ENCODE measurements at regions not wholly inside any gene's neighbourhood (a gene's known extent, or its start where the extent isn't known, plus 50 kb on each side); places are given as distances from the start of the nearest gene placed in this dataset.
"Not testable (repeated sequence)": the region's sequence is repeated elsewhere in the genome, so short reads cannot be mapped to it uniquely, and the experiment has no call there.

DNA sequence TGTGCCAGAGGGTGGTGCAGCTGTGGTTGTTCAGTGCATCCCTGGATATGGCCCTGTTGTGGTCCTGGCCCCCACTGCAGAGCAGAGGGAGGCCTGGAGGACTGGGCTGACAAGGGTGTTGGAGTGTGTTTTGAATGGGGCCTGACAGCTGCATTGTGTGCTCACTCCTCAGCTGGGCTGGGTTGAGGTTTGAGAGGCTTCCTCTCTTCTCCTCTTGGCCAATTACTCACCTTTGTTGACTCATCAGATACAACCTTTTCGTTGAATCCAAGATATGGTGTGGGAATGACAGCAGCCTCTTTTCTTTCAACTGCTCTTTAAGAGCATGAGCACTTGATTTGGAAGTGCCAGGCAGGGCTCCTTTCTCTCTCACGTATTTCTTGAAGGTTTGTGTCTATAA is 228.5 kb upstream of the COBL start:
- DNase-seq, result peak in 1 of 56 donors; percentile 5

DNA sequence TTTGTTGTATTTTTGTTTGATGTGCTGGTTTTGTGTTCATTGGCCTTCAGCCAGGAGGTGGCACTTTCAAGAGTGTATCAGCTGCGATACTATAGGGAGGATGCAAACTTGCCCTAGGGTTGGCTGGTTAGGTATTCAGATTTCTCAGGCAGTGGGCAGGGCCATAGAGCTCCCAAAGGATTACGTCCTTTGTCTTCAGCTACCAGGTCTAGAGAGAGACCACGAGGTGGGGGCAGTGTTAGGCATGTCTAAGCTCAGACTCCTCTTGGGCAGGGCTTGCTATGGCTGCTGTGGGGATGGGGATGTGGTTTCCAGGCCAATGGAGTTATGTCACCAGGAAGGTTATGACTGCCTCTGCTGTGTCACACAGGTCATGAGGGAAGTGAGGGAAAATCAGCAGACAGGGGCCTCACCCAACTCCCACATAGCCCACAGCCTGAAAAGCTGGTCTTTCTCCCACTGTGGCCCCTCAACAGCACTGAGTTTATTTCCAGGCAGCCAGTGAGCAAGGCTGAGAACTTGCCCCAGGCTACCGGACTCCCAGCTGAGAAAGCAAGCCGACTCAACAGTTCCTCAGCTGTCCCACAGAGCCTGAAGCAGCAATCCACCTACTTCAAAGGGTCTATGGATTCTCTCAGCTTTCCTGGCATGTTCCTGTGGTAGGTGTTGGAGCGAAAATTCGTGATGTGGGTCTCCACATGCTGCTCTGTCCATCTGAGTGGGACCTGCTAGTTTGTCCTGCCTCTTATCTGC is 227.4 kb upstream of the COBL start:
- no peak for DNase-seq

DNA sequence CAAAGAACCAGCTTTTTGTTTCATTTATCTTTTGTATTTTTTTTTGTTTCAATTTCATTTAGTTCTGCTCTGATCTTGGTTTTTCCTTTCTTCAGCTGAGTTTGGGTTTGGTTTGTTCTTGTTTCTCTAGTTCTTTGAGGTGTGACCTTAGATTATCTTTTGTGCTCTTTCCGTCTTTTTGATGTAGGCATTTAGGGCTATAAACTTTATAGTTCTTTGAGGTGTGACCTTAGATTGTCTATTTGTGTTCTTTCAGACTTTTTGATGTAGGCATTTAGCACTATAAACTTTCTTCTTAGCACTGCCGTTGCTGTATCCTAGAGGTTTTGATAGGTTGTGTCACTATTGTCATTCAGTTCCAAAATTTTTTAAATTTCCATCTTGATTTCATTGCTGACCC is 224.3 kb upstream of the COBL start:
- DNase-seq, result not testable (repeated sequence)

DNA sequence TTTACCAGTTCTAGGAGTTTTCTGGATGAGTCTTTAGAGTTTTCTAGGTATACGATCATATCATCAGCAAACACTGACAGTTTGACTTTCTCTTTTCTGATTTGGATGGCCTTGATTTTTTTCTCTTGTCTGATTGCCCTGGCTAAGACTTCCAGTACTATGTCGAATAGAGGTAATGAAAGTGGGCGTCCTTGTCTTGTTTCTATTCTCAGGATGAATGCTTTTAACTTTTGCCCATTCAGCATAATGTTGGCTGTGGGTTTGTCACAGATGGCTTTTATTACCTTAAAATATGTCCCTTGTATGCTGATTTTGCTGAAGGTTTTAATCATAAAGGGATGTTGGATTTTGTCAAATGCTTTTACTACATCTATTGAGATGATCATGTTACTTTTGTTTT is 223.2 kb upstream of the COBL start:
- DNase-seq, result no peak

DNA sequence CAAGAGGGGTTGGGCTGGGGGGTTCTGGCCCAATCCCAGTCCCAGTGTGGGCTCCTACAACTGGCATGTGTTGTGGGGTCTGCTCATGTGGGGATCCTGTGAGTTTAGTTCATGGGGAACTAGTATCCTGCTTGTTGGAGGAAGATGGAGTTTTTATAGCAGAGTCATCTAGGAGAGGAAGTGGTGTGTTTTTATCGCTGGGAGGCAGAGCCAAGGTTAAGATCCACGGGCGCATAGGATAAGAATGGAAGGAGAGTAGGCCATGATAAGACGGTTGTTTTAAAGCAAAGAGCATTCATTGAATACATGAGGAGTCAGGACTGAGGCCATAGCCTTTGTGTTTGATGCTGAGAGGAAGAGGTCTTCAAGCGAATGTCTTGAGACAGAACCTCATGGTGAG is 211.6 kb upstream of the COBL start:
- no peak for DNase-seq

DNA sequence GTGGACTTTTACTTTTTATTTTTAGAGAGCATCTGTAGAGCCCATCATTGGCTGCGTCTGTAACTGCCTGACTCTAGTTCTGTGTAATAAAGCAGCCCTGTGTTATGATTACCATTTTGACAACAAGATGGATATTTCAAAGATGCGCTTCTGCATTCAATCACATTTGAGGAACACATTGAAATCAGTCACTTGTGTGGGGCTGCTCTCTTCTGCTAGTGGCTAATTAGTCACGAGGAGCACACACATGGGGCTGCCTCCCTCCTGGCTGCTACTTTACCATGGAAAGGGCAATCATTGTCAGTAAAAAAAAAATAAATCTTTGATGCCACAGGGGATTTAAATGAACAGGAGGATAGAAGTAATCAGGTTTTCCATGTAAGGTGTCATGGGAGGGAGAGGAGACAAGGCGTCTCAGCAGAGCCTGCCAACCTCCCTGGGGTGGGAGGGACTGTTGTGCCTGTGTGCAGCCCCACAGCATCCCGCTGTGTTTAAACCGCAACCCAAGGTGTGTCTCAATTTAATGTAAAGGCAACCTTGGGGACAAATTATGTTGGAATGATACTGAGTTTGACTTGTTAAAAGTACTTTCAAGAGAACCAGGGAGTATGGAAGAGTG is 205.2 kb upstream of the COBL start:
- DNase-seq, result no peak

DNA sequence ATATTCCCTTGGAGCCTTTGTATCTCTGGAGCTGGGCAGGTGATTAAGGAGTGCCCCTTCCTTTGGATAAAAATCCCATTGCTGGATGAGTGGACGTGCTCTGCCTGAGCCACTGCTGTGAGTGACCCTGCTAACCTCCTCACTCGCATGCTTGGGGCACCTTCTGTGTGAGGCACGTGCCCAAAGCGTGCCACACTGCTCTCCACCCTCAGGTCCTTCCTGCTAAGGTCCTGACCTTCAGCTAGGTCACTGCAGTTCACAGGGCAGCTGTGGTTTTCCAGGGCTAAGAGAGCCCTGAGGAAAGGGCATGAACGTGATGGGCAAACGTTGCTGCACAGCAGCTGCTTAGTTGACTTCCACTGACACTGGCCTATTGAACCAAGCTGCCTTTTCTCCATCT is 204.4 kb upstream of the COBL start:
- no peak for DNase-seq

DNA sequence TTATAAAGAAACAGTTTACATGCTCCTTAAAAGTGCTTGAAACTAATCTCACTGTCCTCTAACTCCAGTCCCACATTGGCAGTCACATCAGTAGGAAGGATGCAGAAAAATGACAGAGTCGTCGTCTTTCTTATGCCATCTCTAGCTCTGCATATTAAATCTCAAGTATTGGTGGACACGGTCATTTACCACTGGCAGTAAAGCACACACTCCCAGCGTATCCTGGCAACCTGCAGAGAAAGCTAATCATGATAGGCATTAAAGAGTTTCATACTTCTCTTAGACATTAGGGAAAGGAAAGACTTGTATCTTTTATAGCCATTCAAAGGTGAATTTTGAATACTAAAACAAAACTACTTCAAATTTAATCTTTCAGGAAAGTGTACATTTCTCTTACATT is 202.0 kb upstream of the COBL start:
- no peak for DNase-seq

DNA sequence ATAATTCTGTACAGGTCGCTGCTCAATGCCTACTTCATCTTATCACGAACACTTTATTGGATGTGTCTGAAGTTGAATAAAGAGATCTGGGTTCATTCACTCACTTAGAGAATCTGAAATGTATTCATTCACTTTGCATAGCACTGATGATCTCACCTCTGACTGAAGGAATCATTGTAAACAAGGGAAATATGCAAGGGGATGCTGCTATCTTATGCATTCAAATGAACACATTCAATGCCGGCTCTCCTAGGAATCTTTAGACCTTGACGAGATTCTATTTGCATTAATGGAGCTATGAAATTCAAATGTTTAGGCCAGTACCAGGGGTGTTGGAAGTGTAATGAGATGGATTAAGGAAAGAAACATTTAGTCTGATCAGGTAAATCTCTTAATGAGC is 200.6 kb upstream of the COBL start:
- DNase-seq, result no peak

DNA sequence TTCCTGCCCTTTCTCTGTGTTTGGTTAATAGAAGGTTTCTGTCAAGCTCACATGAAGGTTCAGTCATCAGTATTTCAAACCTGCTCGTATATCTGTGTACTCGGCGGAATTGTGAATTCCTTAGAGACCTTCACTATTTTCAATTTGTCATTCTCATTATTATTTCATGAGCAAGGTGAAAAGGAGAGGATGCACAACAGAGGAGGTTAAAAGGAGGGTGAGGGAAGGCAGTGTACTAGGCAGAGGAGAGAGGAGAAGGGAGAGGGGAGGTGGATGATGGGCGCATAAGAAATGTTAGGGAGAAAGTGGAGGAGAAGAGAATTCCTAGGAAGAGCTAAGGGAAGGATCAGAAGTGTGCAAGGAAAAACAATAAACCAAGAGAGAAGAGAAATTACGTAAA is 185.0 kb upstream of the COBL start:
- DNase-seq, result no peak

DNA sequence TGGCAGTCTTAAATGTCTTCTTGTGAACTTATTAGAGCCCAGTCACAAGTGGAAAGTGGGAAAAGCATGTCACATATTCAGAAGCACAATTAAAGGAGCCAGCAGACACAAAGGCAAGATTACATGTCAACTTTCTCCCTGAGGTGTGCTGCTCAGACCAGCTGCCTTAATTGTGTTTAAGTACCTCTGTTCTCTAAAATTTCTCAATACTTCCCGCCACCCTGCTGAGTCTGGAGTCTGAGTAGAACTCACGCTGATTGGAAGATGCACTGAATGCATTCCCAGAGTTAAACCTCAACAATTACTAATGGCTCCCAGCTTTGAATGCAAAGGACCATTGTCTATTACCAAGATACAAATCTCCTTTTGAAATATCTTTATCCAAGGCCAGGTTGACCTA is 166.4 kb upstream of the COBL start:
- no peak for DNase-seq

DNA sequence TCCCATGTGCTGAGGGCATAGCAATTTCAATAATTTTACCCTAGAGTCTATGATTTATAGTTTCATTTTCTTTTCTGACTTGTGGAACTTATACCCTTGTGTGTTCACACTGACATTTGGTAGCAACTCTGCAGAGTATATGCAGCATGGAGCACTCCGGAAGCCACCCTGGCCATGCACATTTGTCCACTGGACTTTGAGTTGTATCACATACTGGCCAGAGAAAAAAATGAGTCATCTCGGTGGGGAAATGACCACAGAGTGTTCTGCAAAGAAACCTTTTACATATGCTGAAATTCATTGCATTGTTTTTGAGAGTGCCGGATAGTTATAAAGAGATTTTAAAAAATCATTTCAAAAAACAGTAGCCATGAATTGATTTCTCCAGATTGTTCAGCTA is 164.8 kb upstream of the COBL start:
- DNase-seq, result no peak

DNA sequence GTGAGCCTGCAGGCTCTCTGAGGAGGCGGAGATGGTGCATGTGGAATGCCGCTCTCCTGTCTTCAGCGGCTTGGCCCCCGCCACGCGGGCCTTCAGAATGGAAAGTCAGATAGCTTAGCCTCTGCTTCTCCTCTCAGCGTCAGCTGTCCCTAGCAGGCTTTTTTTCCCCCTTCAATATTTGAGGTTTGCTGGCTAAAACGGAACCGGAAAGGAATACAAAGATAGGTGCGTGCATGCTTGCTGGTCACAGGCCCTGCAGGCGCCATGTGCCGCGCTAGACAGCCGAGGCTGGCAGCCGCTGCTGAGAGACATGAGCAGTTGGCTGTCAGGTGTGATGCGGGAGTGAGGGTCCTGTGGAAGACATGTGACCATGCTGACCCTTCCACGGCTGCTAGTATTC is 161.2 kb upstream of the COBL start:
- no peak for DNase-seq

DNA sequence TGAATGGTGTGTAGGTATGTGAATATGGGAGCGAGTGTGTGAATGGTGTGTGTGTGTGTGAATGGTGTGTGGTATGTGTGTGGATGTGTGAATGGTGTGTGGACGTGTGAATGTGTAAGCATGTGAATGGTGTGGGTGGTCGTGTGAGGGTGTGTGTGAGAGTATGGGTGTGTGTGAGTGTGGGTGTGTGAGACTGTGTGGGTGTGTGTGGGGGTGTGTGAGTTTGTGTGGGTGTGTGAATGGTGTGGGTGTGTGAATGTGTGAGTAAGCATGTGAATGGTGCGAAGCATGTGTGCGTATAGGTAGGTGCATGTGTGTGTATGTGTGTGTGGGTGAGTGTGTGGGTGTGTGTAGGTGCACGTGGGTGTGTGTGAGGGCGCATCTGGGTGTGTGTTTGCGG is 160.7 kb upstream of the COBL start:
- DNase-seq, result no peak

DNA sequence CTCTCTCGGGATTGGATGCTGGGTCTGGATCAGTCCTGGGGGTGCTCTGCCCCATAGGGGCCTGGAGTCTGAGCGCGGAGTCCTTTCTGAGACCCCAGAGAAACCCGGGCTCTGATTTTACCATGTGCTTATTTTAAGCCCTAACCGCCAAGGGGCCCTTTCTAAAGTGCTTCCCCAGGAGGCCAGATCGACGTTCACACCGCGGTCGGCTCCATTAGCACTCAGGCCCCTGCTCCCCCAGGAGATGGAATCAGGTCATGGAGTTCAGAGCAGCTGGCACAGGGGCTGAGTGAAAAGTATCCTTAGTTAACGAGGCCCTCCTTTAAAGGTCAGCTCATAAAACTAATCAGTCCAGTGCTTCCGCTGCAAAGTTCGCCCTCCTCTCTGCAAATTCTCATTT is 159.4 kb upstream of the COBL start:
- DNase-seq, result no peak

DNA sequence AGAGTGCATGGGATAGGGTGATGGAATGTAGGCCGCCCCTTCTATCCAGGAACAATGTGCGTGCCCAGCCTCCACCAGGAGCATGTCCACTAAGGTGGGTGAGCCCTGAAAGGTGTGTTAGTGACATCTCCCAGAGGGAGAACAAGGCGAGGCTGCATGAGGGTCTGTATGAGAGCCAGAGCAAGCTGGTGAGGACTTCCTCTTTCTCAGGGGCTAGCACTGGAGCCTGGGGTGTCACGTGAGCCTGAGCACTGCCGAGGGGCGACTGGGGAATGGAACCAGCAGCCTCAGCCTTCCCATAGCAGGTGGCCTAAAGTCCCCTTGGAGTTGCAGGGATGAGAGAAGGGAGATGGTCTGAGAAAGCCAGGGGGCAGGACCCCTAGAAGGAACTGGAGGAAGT is 156.3 kb upstream of the COBL start:
- DNase-seq, result no peak

DNA sequence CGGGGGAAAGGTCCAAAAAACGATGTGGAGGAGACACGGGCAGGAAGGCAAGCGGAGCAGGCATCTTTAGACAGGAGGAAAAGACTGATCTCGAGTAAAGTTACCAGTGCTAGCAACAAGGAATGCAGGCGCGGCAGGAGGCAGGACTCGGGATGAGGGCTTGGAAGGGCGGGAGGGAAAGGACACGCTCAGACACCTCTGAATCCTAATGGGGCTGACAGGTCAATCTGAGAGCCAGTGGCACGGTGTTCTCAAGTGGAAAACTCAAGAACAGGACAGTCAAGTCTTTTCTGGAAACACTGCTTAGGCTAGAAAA is 155.3 kb upstream of the COBL start:
- peak in 4 of 56 donors; percentile 20 to 54 (median 38) for DNase-seq

DNA sequence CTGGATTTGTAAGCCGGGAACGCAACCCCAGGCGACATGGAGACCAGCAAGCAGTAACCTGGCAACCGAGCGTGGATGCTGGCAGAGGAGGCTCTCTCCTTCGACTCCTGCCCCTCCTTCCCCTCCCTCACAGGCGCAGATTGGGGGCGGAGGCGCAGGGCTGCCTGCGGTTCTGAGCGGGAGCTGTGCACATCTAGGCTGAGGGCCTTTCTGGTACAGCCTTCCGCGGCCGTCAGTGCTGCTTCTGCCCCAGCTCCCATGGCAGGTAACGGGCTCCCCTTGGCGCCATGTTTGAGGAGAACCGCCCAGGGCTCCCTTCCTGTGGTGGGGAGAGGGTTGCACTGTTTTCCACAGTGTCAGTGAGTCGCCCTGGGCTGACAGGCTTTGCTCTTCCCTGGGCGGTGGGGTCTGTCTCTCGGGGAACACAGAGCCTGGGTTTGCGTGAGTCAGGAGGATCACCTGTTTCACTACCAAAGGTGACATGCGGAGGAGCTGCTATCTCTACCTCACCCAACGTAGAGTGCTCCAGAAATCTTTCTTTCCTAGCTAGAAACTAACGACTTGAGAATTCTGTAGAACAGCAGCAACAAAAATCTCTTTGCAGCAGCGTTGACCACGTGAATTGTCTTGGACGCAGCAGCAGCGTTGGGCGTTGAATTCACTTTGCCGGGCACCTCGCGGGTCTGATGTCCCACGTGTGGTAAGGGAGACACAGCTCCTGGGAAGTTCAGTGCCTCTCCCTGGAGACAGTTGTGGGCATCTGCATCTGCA is 154.8 kb upstream of the COBL start:
- DNase-seq, result peak in 48 of 56 donors; percentile 9 to 89 (median 56)

DNA sequence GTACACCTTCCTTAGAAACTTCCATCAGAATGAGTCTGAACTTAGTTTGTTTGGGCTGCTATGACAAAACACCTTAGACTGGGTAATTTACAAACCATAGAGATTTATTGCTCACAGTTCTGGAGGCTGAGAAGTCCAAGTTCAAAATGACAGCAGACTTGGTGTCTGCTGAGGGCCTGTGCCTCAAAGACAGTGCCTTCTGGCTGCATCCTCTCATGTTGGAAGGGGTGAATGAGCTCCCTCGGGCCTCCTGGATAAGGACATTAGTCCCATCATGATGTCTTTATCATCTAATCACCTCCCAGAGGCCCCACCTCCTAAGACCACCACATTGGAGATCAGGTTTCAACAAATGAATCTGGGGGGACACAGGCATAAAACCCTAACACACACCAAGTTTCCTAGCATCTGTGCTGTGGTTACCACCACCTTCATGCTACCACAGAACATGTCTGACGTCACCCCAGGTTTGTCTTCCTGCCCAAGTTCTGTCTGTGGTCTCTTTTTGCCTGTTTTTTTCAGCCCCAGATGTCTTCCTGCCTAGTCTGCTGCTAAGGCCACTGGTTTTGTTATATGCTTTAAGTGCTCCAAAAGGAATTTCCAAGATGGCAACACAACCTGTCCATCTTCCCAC is 150.9 kb upstream of the COBL start:
- no peak for DNase-seq

DNA sequence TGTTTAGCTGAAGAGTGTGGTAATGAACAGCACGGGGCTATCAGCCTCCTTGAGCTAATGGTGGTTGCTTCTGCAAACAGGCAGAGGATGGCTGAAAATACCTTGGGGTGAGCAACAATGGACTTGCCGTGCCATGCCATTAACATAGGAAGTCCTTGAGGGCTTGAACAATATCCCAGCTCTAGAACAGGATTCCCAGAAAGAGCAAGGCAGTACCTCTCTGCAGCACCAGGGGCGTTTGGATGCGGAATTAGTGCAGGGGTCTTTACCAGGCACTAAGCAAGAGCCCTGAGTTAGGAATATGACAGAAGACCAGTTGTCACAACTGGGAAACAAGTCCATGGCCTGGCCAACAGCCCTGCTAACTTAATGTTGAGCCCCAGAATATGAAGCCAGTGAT is 143.2 kb upstream of the COBL start:
- DNase-seq, result no peak

DNA sequence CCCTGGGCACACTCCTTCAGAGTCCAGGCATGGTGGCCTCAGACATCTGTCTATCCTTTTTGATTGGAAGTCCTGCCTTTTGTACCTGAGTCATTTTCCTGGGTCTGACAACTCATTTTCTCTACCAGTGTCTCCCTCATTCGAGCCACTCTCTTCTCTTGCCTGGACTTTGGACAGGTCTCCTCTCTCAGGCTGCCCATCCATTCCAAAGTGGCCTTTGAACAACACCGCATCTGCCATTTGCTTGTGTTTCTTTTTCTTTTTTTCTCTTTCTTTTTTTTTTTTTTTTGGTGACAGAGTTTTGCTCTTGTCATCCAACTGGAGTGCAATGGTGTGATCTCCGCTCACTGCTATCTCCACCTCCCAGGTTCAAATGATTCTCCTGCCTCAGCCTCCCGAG is 142.1 kb upstream of the COBL start:
- DNase-seq, result no peak

DNA sequence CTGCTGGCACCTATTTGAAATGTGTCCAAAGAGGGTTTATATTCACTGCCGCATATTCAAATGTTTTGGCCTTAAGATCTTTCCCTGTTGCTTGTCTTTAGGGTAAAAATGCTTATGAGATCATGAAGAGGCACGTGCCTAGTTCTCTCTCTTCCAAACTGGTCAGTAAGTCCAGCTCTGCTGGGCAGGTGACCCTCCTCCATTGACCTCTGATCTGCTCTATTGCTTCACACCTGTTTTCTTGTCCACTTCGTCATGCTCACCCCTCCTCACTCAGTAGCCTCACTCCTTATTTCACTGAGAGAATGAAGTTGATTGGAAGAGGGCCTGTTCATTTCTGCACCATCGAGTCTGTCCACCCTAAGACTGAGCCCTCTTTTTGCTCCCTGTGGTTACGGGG is 140.5 kb upstream of the COBL start:
- DNase-seq, result no peak
